IMR-90 (cell line): ENCODE measurements at regions not wholly inside any gene's neighbourhood (a gene's known extent, or its start where the extent isn't known, plus 50 kb on each side); places are given as distances from the start of the nearest gene placed in this dataset.

Source experiments
- ATAC-seq: fragments of 200-7000 bp; cut with Tn5 transposase; 2 replicates; pipeline ENCODE4 v1.9.1; 2020; ENCODE audit warnings: low read depth, mild to moderate bottlenecking, moderate library complexity
- BruUV-seq: library from RNA; stranded (reverse); fragments of 400-500 nt; replicated peaks from 2 replicates; lab custom pipeline; 2021; lab: Mats Ljungman, UMichigan
- CTCF ChIA-PET: fragments of 300-600 bp; formaldehyde crosslinking; extraction: SDS; loops from one replicate; lab custom pipeline; 2021; ENCODE audit warnings: antibody characterized with exemption; lab: Yijun Ruan, JAX
- POLR2A ChIA-PET: fragments of 300-600 bp; sonication (Branson Sonifier 250); formaldehyde crosslinking; loops from one replicate; lab custom pipeline; 2022; ENCODE audit warnings: antibody characterized with exemption; ENCODE audit not compliant: unreplicated experiment; lab: Charles Lee
- DNase-seq: peaks from one replicate; pipeline ENCODE4 v3.0.0; 2013
- H2AFZ ChIP-seq: replicated peaks from 2 replicates; pipeline ENCODE3; 2013; ENCODE audit warnings: low read length, mild to moderate bottlenecking; ENCODE audit not compliant: poor library complexity
- H2AK5ac ChIP-seq: 2 replicates; pipeline ENCODE4 v1.6.1; 2013; ENCODE audit warnings: low read depth, low read length, inconsistent platforms
- H2AK9ac ChIP-seq: replicated peaks from 2 replicates; pipeline ENCODE3; 2013; ENCODE audit warnings: mild to moderate bottlenecking, low read depth, low read length, moderate library complexity; ENCODE audit not compliant: poor library complexity
- H2BK120ac ChIP-seq: 2 replicates; pipeline ENCODE4 v1.6.1; 2013; ENCODE audit warnings: low read depth, low read length, inconsistent platforms
- H2BK15ac ChIP-seq: 3 replicates; pipeline ENCODE4 v1.6.1; 2013; ENCODE audit warnings: low read depth, low read length, inconsistent platforms
- H2BK20ac ChIP-seq: 2 replicates; pipeline ENCODE4 v1.6.1; 2013; ENCODE audit warnings: low read depth, mild to moderate bottlenecking, inconsistent platforms, low read length, moderate library complexity
- H2BK5ac ChIP-seq: 2 replicates; pipeline ENCODE4 v1.6.1; 2013; ENCODE audit warnings: mild to moderate bottlenecking, low read depth, low read length, inconsistent platforms; ENCODE audit not compliant: poor library complexity, severe bottlenecking
- H3K14ac ChIP-seq: replicated peaks from 2 replicates; pipeline ENCODE4 v1.6.1; 2013; ENCODE audit warnings: low read depth, low read length, inconsistent platforms
- H3K18ac ChIP-seq: 2 replicates; pipeline ENCODE4 v1.6.1; 2013; ENCODE audit warnings: low read depth, low read length, control low read depth
- H3K23ac ChIP-seq: 2 replicates; pipeline ENCODE4 v1.6.1; 2013; ENCODE audit warnings: low read depth, low read length, inconsistent platforms
- H3K27ac ChIP-seq: 2 replicates; pipeline ENCODE4 v1.5.1; 2013; ENCODE audit warnings: mild to moderate bottlenecking, control low read depth, low read length; ENCODE audit not compliant: insufficient read depth
- H3K27me3 ChIP-seq: 2 replicates; pipeline ENCODE4 v1.6.1; 2013; ENCODE audit warnings: low read length; ENCODE audit not compliant: control insufficient read depth, insufficient read depth
- H3K36me3 ChIP-seq: 2 replicates; pipeline ENCODE4 v1.6.1; 2013; ENCODE audit warnings: low read length, mixed read lengths; ENCODE audit not compliant: control insufficient read depth, insufficient read depth
- H3K4ac ChIP-seq: 2 replicates; pipeline ENCODE4 v1.6.1; 2013; ENCODE audit warnings: low read depth, low read length, inconsistent platforms
- H3K4me1 ChIP-seq: 2 replicates; pipeline ENCODE4 v1.6.1; 2013; ENCODE audit warnings: low read length, mixed read lengths; ENCODE audit not compliant: control insufficient read depth, insufficient read depth
- H3K4me2 ChIP-seq: 2 replicates; pipeline ENCODE4 v1.6.1; 2013; ENCODE audit warnings: low read depth, mild to moderate bottlenecking, control low read depth, low read length, moderate library complexity
- H3K4me3 ChIP-seq: 2 replicates; pipeline ENCODE4 v1.5.1; 2013; ENCODE audit warnings: low read depth, mild to moderate bottlenecking, control low read depth, low read length, moderate library complexity; ENCODE audit not compliant: insufficient read depth
- H3K56ac ChIP-seq: 2 replicates; pipeline ENCODE4 v1.6.1; 2013; ENCODE audit warnings: low read length, inconsistent platforms; ENCODE audit not compliant: insufficient read depth; ENCODE audit errors: extremely low read depth
- H3K79me1 ChIP-seq, 2 experiments: 2 replicates each; pipeline ENCODE4 v1.6.1; 2013; ENCODE audit warnings: low read length in 2 of 2, inconsistent platforms in 1 of 2, low read depth in 1 of 2
- H3K9ac ChIP-seq: 2 replicates; pipeline ENCODE4 v1.6.1; 2013; ENCODE audit warnings: low read depth, low read length, control low read depth
- H3K9me1 ChIP-seq: 2 replicates; pipeline ENCODE4 v1.6.1; 2013; ENCODE audit warnings: low read length, inconsistent platforms; ENCODE audit not compliant: insufficient read depth
- H3K9me3 ChIP-seq: 2 replicates; pipeline ENCODE4 v1.6.1; 2013; ENCODE audit warnings: low read length; ENCODE audit not compliant: control insufficient read depth, insufficient read depth
- H4K20me1 ChIP-seq: 2 replicates; pipeline ENCODE4 v1.6.1; 2013; ENCODE audit warnings: low read length, inconsistent platforms; ENCODE audit not compliant: insufficient read depth
- H4K5ac ChIP-seq: 2 replicates; pipeline ENCODE4 v1.6.1; 2013; ENCODE audit warnings: mild to moderate bottlenecking, low read depth, low read length, control low read depth
- H4K8ac ChIP-seq, 2 experiments: 2 replicates each; pipeline ENCODE4 v1.6.1; 2013; ENCODE audit warnings: low read depth in 2 of 2, low read length in 2 of 2, control low read depth in 1 of 2, inconsistent platforms in 1 of 2
- H4K91ac ChIP-seq: 2 replicates; pipeline ENCODE4 v1.6.1; 2013; ENCODE audit warnings: low read depth, low read length, inconsistent platforms; ENCODE audit not compliant: insufficient read depth
- ELK1 ChIP-seq: fragments of 150-350 bp; IDR thresholded peaks from 2 replicates; pipeline ENCODE4 v1.6.1; 2016; ENCODE audit warnings: low read depth, mild to moderate bottlenecking, low read length, moderate library complexity, borderline replicate concordance
- FOS ChIP-seq: fragments of 150-350 bp; IDR thresholded peaks from 2 replicates; pipeline ENCODE4 v1.6.1; 2016; ENCODE audit warnings: low read depth, low read length
- MAFK ChIP-seq: IDR thresholded peaks from 2 replicates; pipeline ENCODE4 v1.6.1; 2012; ENCODE audit warnings: low read depth, low read length, improper control_type of control experiment
- MAZ ChIP-seq: IDR thresholded peaks from 2 replicates; pipeline ENCODE4 v1.6.1; 2012; ENCODE audit warnings: low read depth, mild to moderate bottlenecking, low read length, improper control_type of control experiment, moderate library complexity, borderline replicate concordance
- POLR2A ChIP-seq: IDR thresholded peaks from 2 replicates; pipeline ENCODE4 v1.6.1; 2012; ENCODE audit warnings: mild to moderate bottlenecking, low read depth, low read length
- RCOR1 ChIP-seq: IDR thresholded peaks from 2 replicates; pipeline ENCODE4 v1.6.1; 2012; ENCODE audit warnings: mild to moderate bottlenecking, low read length, improper control_type of control experiment; ENCODE audit not compliant: insufficient replicate concordance
- WGBS, 2 experiments: methylation state at CpG; one replicate each; pipeline versions ENCODE4 v1.1.5 to v1.1.7; 2013; ENCODE audit warnings: missing lambda C conversion rate in 2 of 2; ENCODE audit not compliant: insufficient read length in 1 of 2; ENCODE audit errors: extremely low coverage in 2 of 2; 5-methylcytosine and 5-hydroxymethylcytosine counted together
- dilution Hi-C: fragments of 300-500 bp; cut with HindIII; formaldehyde crosslinking; loops from one replicate; pipeline ENCODE4 v1.14.3; 2018; ENCODE audit warnings: low sequenced_read_pairs; ENCODE audit not compliant: unreplicated experiment
- in situ Hi-C: fragments of 300-500 bp; cut with MboI; formaldehyde crosslinking; loops from 3 replicates; pipeline ENCODE4 v1.14.3; 2019; ENCODE audit warnings: low sequenced_read_pairs, inconsistent platforms, mixed read lengths
- intact Hi-C: fragments of 100-400 bp; cut with micrococcal nuclease; formaldehyde crosslinking; loops from 2 replicates; pipeline ENCODE4 v1.10.0; 2022
- TF ChIP-seq, protein P1 (sequence below): fragments of 150-350 bp; IDR thresholded peaks from 2 replicates; pipeline ENCODE4 v1.6.1; 2017; ENCODE audit warnings: mild to moderate bottlenecking, antibody characterized with exemption, low read length, low read depth

DNA sequence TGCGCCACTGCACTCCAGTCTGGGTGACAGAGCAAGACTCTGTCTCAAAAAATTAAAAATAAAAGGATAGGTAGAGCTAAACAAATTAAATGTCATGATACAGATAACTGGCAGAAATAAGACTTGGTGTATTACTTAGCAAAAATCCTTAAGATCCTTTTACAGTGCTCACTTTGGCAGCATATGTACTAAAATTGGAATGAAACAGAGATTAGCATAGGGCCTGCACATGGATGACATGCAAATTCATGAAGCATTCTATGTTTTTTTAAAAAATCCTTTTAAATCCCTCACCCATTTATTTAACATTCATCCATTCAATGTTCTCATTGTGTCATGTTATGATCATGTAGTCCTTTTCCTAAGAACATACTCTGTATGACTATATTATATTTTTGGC is 528.8 kb downstream of the CD83 start:
- no peak overlapping the region for H3K27ac ChIP-seq
- no peak overlapping the region for H2BK120ac ChIP-seq
- H3K4ac ChIP-seq: no peak overlapping the region
- H3K4me1 ChIP-seq: no peaks in the 10 kb centered on the region
- no peaks in the 10 kb centered on the region for H3K9me1 ChIP-seq
- no peak overlapping the region for H3K23ac ChIP-seq
- no peak for TF ChIP-seq MAFK
- TF ChIP-seq ELK1: no peak
- TF ChIP-seq, protein P1, sequence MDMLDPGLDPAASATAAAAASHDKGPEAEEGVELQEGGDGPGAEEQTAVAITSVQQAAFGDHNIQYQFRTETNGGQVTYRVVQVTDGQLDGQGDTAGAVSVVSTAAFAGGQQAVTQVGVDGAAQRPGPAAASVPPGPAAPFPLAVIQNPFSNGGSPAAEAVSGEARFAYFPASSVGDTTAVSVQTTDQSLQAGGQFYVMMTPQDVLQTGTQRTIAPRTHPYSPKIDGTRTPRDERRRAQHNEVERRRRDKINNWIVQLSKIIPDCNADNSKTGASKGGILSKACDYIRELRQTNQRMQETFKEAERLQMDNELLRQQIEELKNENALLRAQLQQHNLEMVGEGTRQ: no peak
- TF ChIP-seq FOS: no peak
- TF ChIP-seq POLR2A: no peak
- no peak for TF ChIP-seq MAZ
- no peak for TF ChIP-seq RCOR1
- H2BK20ac ChIP-seq: no peak overlapping the region
- H4K20me1 ChIP-seq: no peaks in the 10 kb centered on the region
- no peak overlapping the region for H4K8ac ChIP-seq
- no peak overlapping the region for H3K4me2 ChIP-seq
- no peak overlapping the region for H2AFZ ChIP-seq
- ATAC-seq (no peak), DNase-seq (no peak)
- H2BK15ac ChIP-seq: no peak overlapping the region
- intact Hi-C loops: no loop called here
- ChIA-PET CTCF (no interaction called here), POLR2A (no interaction called here)
- no peak overlapping the region for H3K4me3 ChIP-seq
- H3K79me1 ChIP-seq: no peaks in the 10 kb centered on the region
- BruUV-seq: no TSS peak
- H2BK5ac ChIP-seq: no peak overlapping the region
- no peak overlapping the region for H4K5ac ChIP-seq
- peaks cover 2% of the 10 kb centered on the region for H3K27me3 ChIP-seq
- H3K56ac ChIP-seq: no peak overlapping the region
- no peaks in the 10 kb centered on the region for H3K36me3 ChIP-seq
- H3K9me3 ChIP-seq: no peaks in the 10 kb centered on the region
- dilution Hi-C loops: no loop called here
- in situ Hi-C loops: no loop called here
- WGBS, 2 experiments: no CpG with 5 or more reads among the region's 1 CpG
- no peak overlapping the region for H2AK9ac ChIP-seq
- H2AK5ac ChIP-seq: no peak overlapping the region
- H3K18ac ChIP-seq: no peak overlapping the region
- no peak overlapping the region for H3K9ac ChIP-seq
- no peak overlapping the region for H3K14ac ChIP-seq
- no peak overlapping the region for H4K91ac ChIP-seq
